ENCODE measurements at regions not wholly inside any gene's neighbourhood (a gene's known extent, or its start where the extent isn't known, plus 50 kb on each side); places are given as distances from the start of the nearest gene placed in this dataset.
A peak's percentile ranks its signal among the peaks of the same experiment; 100 is the strongest.

GRCh38 chr14:76639606-76640229 lies 121.5 kb upstream of the VASH1 start:
- Histone ChIP-seq H3K27ac (no peak overlapping the region), H3K4me1 (no peaks in the 10 kb centered on the region), H3K36me3 (no peaks in the 10 kb centered on the region), H3K9me3 (no peaks in the 10 kb centered on the region), H3K4me3 (replicated peaks in 1 of 3) (no peak overlapping the region), H3K27me3 (no peaks in the 10 kb centered on the region)
- WGBS, 2 donors, result 78 to 83% methylated on average over 5 of the region's 6 CpGs
- TF ChIP-seq CTCF (IDR thresholded peaks at IDR 0.05), result no peak
- no peak for TF ChIP-seq POLR2A (IDR thresholded peaks at IDR 0.05)
- intact Hi-C loops (cut with DNase I), result no loop called here
- DNase-seq, result no peak

GRCh38 chr14:76640923-76641395 lies 120.3 kb upstream of the VASH1 start:
- Histone ChIP-seq H3K9me3 (no peaks in the 10 kb centered on the region), H3K27me3 (no peaks in the 10 kb centered on the region), H3K36me3 (no peaks in the 10 kb centered on the region), H3K27ac (no peak overlapping the region), H3K4me3 (replicated peaks in 1 of 3) (no peak overlapping the region), H3K4me1 (no peaks in the 10 kb centered on the region)
- DNase-seq, result no peak
- TF ChIP-seq POLR2A (IDR thresholded peaks at IDR 0.05) (no peak), CTCF (IDR thresholded peaks at IDR 0.05) (no peak)
- intact Hi-C loops (cut with DNase I), result no loop called here
- WGBS, 2 donors, result 78% methylated on average over 1 of the region's 1 CpG

GRCh38 chr14:76641541-76641940 lies 119.7 kb upstream of the VASH1 start:
- no peak for DNase-seq
- Histone ChIP-seq H3K27me3 (no peaks in the 10 kb centered on the region), H3K4me3 (replicated peaks in 1 of 3) (no peak overlapping the region), H3K9me3 (no peaks in the 10 kb centered on the region), H3K4me1 (no peaks in the 10 kb centered on the region), H3K36me3 (no peaks in the 10 kb centered on the region), H3K27ac (no peak overlapping the region)
- WGBS, 2 donors, result 75 to 78% methylated on average over 4 of the region's 4 CpGs
- intact Hi-C loops (cut with DNase I), result no loop called here
- TF ChIP-seq POLR2A (IDR thresholded peaks at IDR 0.05) (no peak), CTCF (IDR thresholded peaks at IDR 0.05) (no peak)

- Histone ChIP-seq H3K27me3 (no peaks in the 10 kb centered on the region), H3K4me3 (replicated peaks in 1 of 3) (no peak overlapping the region), H3K9me3 (no peaks in the 10 kb centered on the region), H3K36me3 (no peaks in the 10 kb centered on the region), H3K27ac (no peak overlapping the region), H3K4me1 (no peaks in the 10 kb centered on the region)
- TF ChIP-seq CTCF (IDR thresholded peaks at IDR 0.05) (no peak), POLR2A (IDR thresholded peaks at IDR 0.05) (no peak)
- WGBS, 2 donors, result 54 to 60% methylated on average over 4 to 6 of the region's 6 CpGs
- intact Hi-C loops (cut with DNase I), result no loop called here
- DNase-seq, result no peak
These were observed 117.4 kb upstream of the VASH1 start for GRCh38 chr14:76643887-76644286.

- intact Hi-C loops (cut with DNase I), result loop anchor here (5.0 kb wide), 1 partner anchor 593 kb away; no protein-coding TSS in a partner anchor
- H3K27ac ChIP-seq, result no peak overlapping the region
These were observed 116.3 kb upstream of the VASH1 start for GRCh38 chr14:76644855-76645518.

More at GRCh38 chr14:76644855-76645518, 116.3 kb upstream of the VASH1 start:
- TF ChIP-seq POLR2A (IDR thresholded peaks at IDR 0.05) (no peak), CTCF (IDR thresholded peaks at IDR 0.05) (peak in 3 of 6 experiments; percentile 44 to 55 (median 54))
- Histone ChIP-seq H3K4me1 (no peaks in the 10 kb centered on the region), H3K4me3 (replicated peaks in 1 of 3) (no peak overlapping the region), H3K27me3 (no peaks in the 10 kb centered on the region), H3K9me3 (no peaks in the 10 kb centered on the region), H3K36me3 (no peaks in the 10 kb centered on the region)
- peak; percentile 18 to 30 for DNase-seq
- 22 to 25% methylated on average over 12 to 13 of the region's 13 CpGs for WGBS, 2 donors
